GM12878 (cell line): ENCODE measurements at regions not wholly inside any gene's neighbourhood (a gene's known extent, or its start where the extent isn't known, plus 50 kb on each side); places are given as distances from the start of the nearest gene placed in this dataset.

Experiments
- ATF7 ChIP-seq: fragments of 450-650 bp; IDR thresholded peaks from 2 replicates; pipeline ENCODE4 v1.6.1; 2016; ENCODE audit warnings: low read depth, mild to moderate bottlenecking
- BCLAF1 ChIP-seq: fragments of 450-650 bp; IDR thresholded peaks from 2 replicates; pipeline ENCODE4 v1.6.1; 2017; ENCODE audit warnings: antibody characterized with exemption, mild to moderate bottlenecking, moderate library complexity
- IKZF2 ChIP-seq, 2 experiments: fragments of 450-650 bp; IDR thresholded peaks; 2 replicates each; pipeline ENCODE4 v1.6.1; 2017; ENCODE audit warnings: mild to moderate bottlenecking in 2 of 2, moderate library complexity in 2 of 2
- IRF5 ChIP-seq: fragments of 450-650 bp; IDR thresholded peaks from 2 replicates; pipeline ENCODE4 v1.6.1; 2017; ENCODE audit warnings: borderline replicate concordance
- NBN ChIP-seq: fragments of 450-650 bp; IDR thresholded peaks from 2 replicates; pipeline ENCODE4 v1.6.1; 2016
- PKNOX1 ChIP-seq: fragments of 450-650 bp; IDR thresholded peaks from 2 replicates; pipeline ENCODE4 v1.6.1; 2016; ENCODE audit warnings: mild to moderate bottlenecking
- SKIL ChIP-seq: fragments of 450-650 bp; IDR thresholded peaks from 2 replicates; pipeline ENCODE4 v1.6.1; 2017; ENCODE audit warnings: mild to moderate bottlenecking, low read depth, inconsistent platforms; ENCODE audit not compliant: poor library complexity, severe bottlenecking
- SPI1 ChIP-seq: IDR thresholded peaks from 2 replicates; pipeline ENCODE4 v1.6.1; 2011; ENCODE audit warnings: low read depth, mild to moderate bottlenecking, low read length, moderate library complexity, borderline replicate concordance; ENCODE audit not compliant: insufficient read depth
- SREBF1 ChIP-seq: IDR thresholded peaks from 2 replicates; pipeline ENCODE4 v1.6.1; 2012; ENCODE audit warnings: mild to moderate bottlenecking, low read length
- SUZ12 ChIP-seq: fragments of 200-600 bp; sonication (generic); IDR thresholded peaks from one replicate; pipeline ENCODE4 v1.6.1; 2018; ENCODE audit warnings: antibody characterized with exemption, mild to moderate bottlenecking; ENCODE audit not compliant: unreplicated experiment
- YY1 ChIP-seq: IDR thresholded peaks from 2 replicates; pipeline ENCODE4 v1.6.1; 2011; ENCODE audit warnings: low read depth, mild to moderate bottlenecking, low read length
- ZNF217 ChIP-seq: fragments of 450-650 bp; IDR thresholded peaks from 2 replicates; pipeline ENCODE4 v1.6.1; 2017; ENCODE audit warnings: antibody characterized with exemption, mild to moderate bottlenecking
- ZNF592 ChIP-seq: fragments of 450-650 bp; IDR thresholded peaks from 2 replicates; pipeline ENCODE4 v1.6.1; 2017; ENCODE audit warnings: mild to moderate bottlenecking, moderate library complexity

- TF ChIP-seq SKIL (peak; percentile 25), SPI1 (no peak), IKZF2 (IDR thresholded peaks at IDR 0.05) (peak; percentile 55 to 68), YY1 (0 out of 2 replicates have a peak, but pooled peaks have one; percentile 51), ZNF217 (0 out of 2 replicates have a peak, but pooled peaks have one; percentile 12), IRF5 (0 out of 2 replicates have a peak, but pooled peaks have one; percentile 30), PKNOX1 (0 out of 2 replicates have a peak, but pooled peaks have one; percentile 29), SUZ12 (no peak), NBN (peak; percentile 60), SREBF1 (no peak), BCLAF1 (no peak), ATF7 (0 out of 2 replicates have a peak, but pooled peaks have one; percentile 15), ZNF592 (0 out of 2 replicates have a peak, but pooled peaks have one; percentile 27)
These were observed 163.6 kb upstream of the VRK2 start (continued) for GRCh38 chr2:57882895-57883515.
